Ovary (tissue), 7 donors: ENCODE measurements at regions not wholly inside any gene's neighbourhood (a gene's known extent, or its start where the extent isn't known, plus 50 kb on each side); places are given as distances from the start of the nearest gene placed in this dataset.

Experiments used
- DNase-seq, 5 donors: peaks; one replicate each; pipeline ENCODE4 v3.0.0-alpha.2; 2019 to 2020
- H3K27ac ChIP-seq, 2 donors: fragments of 200-600 bp; one replicate each; pipeline versions ENCODE4 v1.5.1 to v1.8.0; 2019 to 2022
- H3K27me3 ChIP-seq: fragments of 200-600 bp; one replicate; pipeline ENCODE4 v1.8.0; 2022
- H3K36me3 ChIP-seq: fragments of 200-600 bp; sonication (generic); one replicate; pipeline ENCODE4 v1.5.1; 2019
- H3K4me1 ChIP-seq: one replicate; pipeline ENCODE4 v1.8.1; 2013; ENCODE audit warnings: mild to moderate bottlenecking, moderate library complexity; ENCODE audit not compliant: insufficient read depth
- H3K4me3 ChIP-seq: fragments of 200-600 bp; sonication (generic); one replicate; pipeline ENCODE4 v1.5.1; 2017
- H3K9me3 ChIP-seq, 2 donors: fragments of 200-600 bp in 1 of 2; sonication (generic) in 1 of 2; one replicate each; pipeline versions ENCODE4 v1.5.1 to v1.8.1; 2013 to 2019; ENCODE audit warnings: mild to moderate bottlenecking in 1 of 2, moderate library complexity in 1 of 2
- EP300 ChIP-seq: sonication (generic); formaldehyde crosslinking; IDR thresholded peaks from one replicate; pipeline ENCODE4 v1.6.1; 2017; ENCODE audit warnings: antibody characterized with exemption
- POLR2A ChIP-seq: fragments of 450-650 bp; IDR thresholded peaks from one replicate; pipeline ENCODE4 v1.6.1; 2017; ENCODE audit warnings: antibody characterized with exemption, mild to moderate bottlenecking, moderate library complexity
- WGBS, 3 donors: extraction: QIAGEN DNeasy Blood & Tissue Kit in 1 of 3; methylation state at CpG; one replicate each; pipeline versions ENCODE4 v1.1.5 to v1.1.7; 2013 to 2017; 5-methylcytosine and 5-hydroxymethylcytosine counted together
- intact Hi-C, 4 donors: fragments of 100-400 bp; cut with DNase I; formaldehyde crosslinking; loops; one replicate each; pipeline versions ENCODE4 v1.11.0 to v1.15.1; 2022 to 2023
- TF ChIP-seq, protein P1 (sequence below), 3 donors: fragments of 450-650 bp in 2 of 3; fragments of 200-600 bp in 1 of 3; IDR thresholded peaks; one replicate each; pipeline versions ENCODE4 v1.5.1 to v1.8.0; 2016 to 2022; ENCODE audit warnings: antibody characterized with exemption in 3 of 3, mild to moderate bottlenecking in 1 of 3
- donor health status: DM: no; HTN: no; CAD: no; lungs with moderate emphysema.
- donor health status: DM: no; HTN: no; CAD: no.
- donor health status: Bipolar disorder and iron deficiency.
- donor health status: DM: no; HTN: no; CAD: no.
- donor health status: DM: yes; HTN: yes; CAD: no.

- Histone ChIP-seq H3K36me3 (no peaks in the 10 kb centered on the region), H3K9me3 (no peaks in the 10 kb centered on the region), H3K27ac (no peak overlapping the region), H3K4me3 (no peak overlapping the region), H3K27me3 (no peaks in the 10 kb centered on the region), H3K4me1 (peaks cover 1% of the 10 kb centered on the region)
- no peak for DNase-seq
- intact Hi-C loops: no loop called here
- WGBS, 3 donors: 90 to 96% (median 94%) methylated on average over 5 of the region's 5 CpGs
- TF ChIP-seq POLR2A: no peak
- TF ChIP-seq EP300: no peak
Measured at GRCh38 chr10:44281662-44282061, 103.2 kb downstream of the CXCL12 start.

DNA sequence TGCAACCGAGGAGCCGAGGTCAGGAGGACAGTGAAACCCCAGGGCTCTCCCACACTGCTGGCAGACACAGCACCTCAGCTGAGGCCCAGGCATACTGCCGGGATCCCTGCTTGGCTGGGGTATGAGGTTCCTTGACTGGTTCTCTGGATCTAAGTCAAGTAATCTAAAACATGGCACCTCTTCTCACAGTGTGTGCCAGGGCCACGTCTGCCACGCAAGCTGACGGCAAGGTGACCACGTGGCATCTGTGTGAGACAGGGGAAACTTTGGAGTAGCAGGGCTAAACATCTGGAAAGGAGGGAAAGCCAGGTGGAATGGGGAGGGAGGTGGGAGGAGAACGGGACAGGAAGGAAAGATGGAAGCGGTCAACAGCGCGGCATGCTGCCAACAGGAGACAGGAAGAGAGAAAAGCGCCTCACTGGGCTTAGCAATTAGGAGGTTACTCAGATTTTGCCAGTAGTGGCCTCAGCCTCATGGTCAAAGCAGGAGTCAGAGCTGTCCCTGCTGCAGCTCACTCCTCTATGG lies 103.7 kb downstream of the CXCL12 start:
- peak in 3 of 5 donors; percentile 37 to 52 (median 45) for DNase-seq
- intact Hi-C loops: no loop called here
- H3K27me3 ChIP-seq: no peaks in the 10 kb centered on the region
- H3K36me3 ChIP-seq: no peaks in the 10 kb centered on the region
- H3K27ac ChIP-seq: no peak overlapping the region
- no peaks in the 10 kb centered on the region for H3K9me3 ChIP-seq
- H3K4me1 ChIP-seq: peaks cover 1% of the 10 kb centered on the region
- no peak overlapping the region for H3K4me3 ChIP-seq
- 48 to 63% (median 57%) methylated on average over 12 of the region's 12 CpGs for WGBS, 3 donors
- TF ChIP-seq EP300 (no peak), POLR2A (no peak)
- TF ChIP-seq, protein P1, sequence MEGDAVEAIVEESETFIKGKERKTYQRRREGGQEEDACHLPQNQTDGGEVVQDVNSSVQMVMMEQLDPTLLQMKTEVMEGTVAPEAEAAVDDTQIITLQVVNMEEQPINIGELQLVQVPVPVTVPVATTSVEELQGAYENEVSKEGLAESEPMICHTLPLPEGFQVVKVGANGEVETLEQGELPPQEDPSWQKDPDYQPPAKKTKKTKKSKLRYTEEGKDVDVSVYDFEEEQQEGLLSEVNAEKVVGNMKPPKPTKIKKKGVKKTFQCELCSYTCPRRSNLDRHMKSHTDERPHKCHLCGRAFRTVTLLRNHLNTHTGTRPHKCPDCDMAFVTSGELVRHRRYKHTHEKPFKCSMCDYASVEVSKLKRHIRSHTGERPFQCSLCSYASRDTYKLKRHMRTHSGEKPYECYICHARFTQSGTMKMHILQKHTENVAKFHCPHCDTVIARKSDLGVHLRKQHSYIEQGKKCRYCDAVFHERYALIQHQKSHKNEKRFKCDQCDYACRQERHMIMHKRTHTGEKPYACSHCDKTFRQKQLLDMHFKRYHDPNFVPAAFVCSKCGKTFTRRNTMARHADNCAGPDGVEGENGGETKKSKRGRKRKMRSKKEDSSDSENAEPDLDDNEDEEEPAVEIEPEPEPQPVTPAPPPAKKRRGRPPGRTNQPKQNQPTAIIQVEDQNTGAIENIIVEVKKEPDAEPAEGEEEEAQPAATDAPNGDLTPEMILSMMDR (IDR thresholded peaks at IDR 0.05): no peak

DNA sequence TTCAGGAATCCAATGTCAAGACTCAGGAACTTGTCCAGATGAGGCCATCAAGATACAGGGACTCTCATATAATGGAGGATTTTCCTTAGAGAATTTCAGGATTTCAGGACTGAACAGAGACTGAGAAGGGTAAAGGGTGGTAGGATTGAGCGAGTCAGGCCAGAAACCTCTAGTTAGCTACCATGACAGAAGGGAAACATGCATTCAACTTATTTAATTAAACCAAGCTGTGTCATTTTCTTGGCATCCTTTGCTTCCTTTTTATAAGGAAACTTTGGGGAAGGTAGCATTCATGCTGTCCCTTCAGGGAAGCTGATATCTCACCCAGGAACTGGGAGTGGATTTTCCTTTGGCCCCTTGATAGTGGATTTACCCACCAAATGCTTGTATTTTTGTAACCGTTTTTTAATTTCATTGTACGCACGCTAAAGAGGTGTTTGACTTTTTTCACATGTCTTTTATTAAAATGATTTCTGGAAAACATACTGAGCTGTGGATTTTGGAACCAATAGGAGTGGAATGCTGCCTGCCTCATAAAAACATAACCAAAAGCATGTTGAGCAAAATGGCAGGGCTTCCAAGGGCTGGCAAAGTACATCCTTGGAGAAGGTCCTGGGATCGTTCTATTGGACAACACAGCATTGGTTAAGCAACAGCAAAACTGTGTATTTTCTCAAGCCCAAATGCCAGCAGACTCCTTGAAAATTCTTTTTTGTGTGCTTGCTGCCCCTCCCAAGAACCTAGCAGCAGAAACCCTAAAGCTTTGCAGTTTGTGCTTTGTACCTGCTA lies 104.5 kb downstream of the CXCL12 start:
- WGBS, 3 donors: 64 to 83% (median 67%) methylated on average over 5 of the region's 5 CpGs
- intact Hi-C loops: no loop called here
- no peaks in the 10 kb centered on the region for H3K9me3 ChIP-seq
- H3K27me3 ChIP-seq: no peaks in the 10 kb centered on the region
- H3K36me3 ChIP-seq: no peaks in the 10 kb centered on the region
- H3K4me3 ChIP-seq: no peak overlapping the region
- DNase-seq: no peak
- TF ChIP-seq, protein P1 (IDR thresholded peaks at IDR 0.05): no peak
- TF ChIP-seq EP300: no peak
- no peak for TF ChIP-seq POLR2A
- H3K27ac ChIP-seq: no peak overlapping the region
- peaks cover 1% of the 10 kb centered on the region for H3K4me1 ChIP-seq

DNA sequence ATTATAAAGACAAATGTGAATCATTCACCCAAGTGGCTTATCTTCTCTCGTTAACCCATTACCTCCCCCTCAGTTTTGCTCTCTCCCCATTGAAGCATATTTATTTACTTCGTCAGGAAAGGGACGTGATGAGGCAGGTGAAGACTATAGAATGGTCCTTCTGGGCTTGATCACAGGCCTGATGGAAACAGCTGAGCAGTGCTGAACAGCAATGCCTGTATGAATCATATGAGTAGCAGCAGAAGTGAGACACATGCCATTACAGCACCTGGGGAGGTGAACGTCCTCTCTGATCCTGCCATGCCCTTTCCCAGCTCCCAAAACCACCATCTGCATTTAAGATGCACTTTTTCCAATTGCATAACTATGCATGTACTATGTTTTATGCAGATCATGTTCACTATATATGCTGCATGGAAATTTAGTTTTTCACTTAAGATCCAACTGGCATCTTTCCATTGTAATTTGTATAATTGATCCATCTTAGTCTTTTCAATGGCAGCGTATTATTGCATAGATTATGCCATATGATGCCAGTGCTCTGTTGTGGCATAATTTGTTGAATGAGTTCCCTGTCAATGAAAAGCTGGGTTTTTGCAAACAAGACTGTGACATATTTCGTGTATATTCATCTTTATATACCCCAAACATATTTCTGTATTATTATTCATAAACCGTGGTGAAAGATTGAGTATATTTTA lies 105.3 kb downstream of the CXCL12 start:
- DNase-seq: no peak
- intact Hi-C loops: no loop called here
- no peak for TF ChIP-seq POLR2A
- TF ChIP-seq, protein P1 (IDR thresholded peaks at IDR 0.05): no peak
- TF ChIP-seq EP300: no peak
- Histone ChIP-seq H3K27me3 (no peaks in the 10 kb centered on the region), H3K27ac (no peak overlapping the region), H3K4me1 (peaks cover 1% of the 10 kb centered on the region), H3K9me3 (no peaks in the 10 kb centered on the region), H3K36me3 (no peaks in the 10 kb centered on the region), H3K4me3 (no peak overlapping the region)
- WGBS, 3 donors: 87 to 89% (median 88%) methylated on average over 7 of the region's 7 CpGs
